GM13976 (cell line): ENCODE measurements at regions not wholly inside any gene's neighbourhood (a gene's known extent, or its start where the extent isn't known, plus 50 kb on each side); places are given as distances from the start of the nearest gene placed in this dataset.

Source experiments
- DNase-seq: peaks from one replicate; pipeline ENCODE4 v3.0.0; 2012; ENCODE audit warnings: low spot score
- CTCF ChIP-seq: IDR thresholded peaks from 2 replicates; pipeline ENCODE4 v1.5.1; 2012; ENCODE audit warnings: borderline replicate concordance, mild to moderate bottlenecking; ENCODE audit not compliant: insufficient read depth; ENCODE audit errors: extremely low read depth, missing control alignments, control extremely low read depth
- in situ Hi-C: fragments of 300-500 bp; cut with MboI; formaldehyde crosslinking; loops from one replicate; pipeline ENCODE4 v1.12.0; 2022; ENCODE audit warnings: low sequenced_read_pairs, mixed read lengths, inconsistent platforms; ENCODE audit not compliant: unreplicated experiment

- in situ Hi-C loops, result no loop called here
Observed at GRCh38 chr11:95426823-95427462, 195.9 kb upstream of the SESN3 start.

GRCh38 chr11:95419915-95420314, 188.9 kb upstream of the SESN3 start:
- in situ Hi-C loops, result no loop called here
- no peak for TF ChIP-seq CTCF
- DNase-seq, result no peak

More at GRCh38 chr11:95426823-95427462, 195.9 kb upstream of the SESN3 start:
- DNase-seq, result no peak
- TF ChIP-seq CTCF, result no peak

GRCh38 chr11:95418916-95419315, 187.9 kb upstream of the SESN3 start:
- in situ Hi-C loops, result no loop called here
- DNase-seq, result no peak
- TF ChIP-seq CTCF, result no peak

- DNase-seq, result no peak
- no peak for TF ChIP-seq CTCF
- in situ Hi-C loops, result no loop called here
Observed at GRCh38 chr11:95417832-95418231, 186.8 kb upstream of the SESN3 start.

GRCh38 chr11:95415837-95416304, 184.9 kb upstream of the SESN3 start:
- DNase-seq, result no peak
- TF ChIP-seq CTCF, result no peak
- in situ Hi-C loops, result no loop called here

- in situ Hi-C loops, result no loop called here
- DNase-seq, result no peak
- no peak for TF ChIP-seq CTCF
Observed at GRCh38 chr11:95414217-95414616, 183.2 kb upstream of the SESN3 start.
